ENCODE measurements at regions not wholly inside any gene's neighbourhood (a gene's known extent, or its start where the extent isn't known, plus 50 kb on each side); places are given as distances from the start of the nearest gene placed in this dataset.

GRCh38 chr22:48867891-48868290 is 959.8 kb downstream of the BRD1 start:
- Histone ChIP-seq H4K20me1 (ENCODE audit: low read depth, low read length) (no peaks in the 10 kb centered on the region), H3K9ac (ENCODE audit: low read length) (no peak overlapping the region), H3F3A (ENCODE audit: insufficient read depth) (no peaks in the 10 kb centered on the region), H3K9me3 (ENCODE audit: insufficient read depth, low read length) (no peaks in the 10 kb centered on the region), H3K36me3 (ENCODE audit: low read length) (no peaks in the 10 kb centered on the region), H3K9me2 (replicated peaks; ENCODE audit: insufficient read depth, low read length) (no peaks in the 10 kb centered on the region), H3K79me2 (ENCODE audit: insufficient read depth, low read length) (no peaks in the 10 kb centered on the region), H3K27me3 (ENCODE audit: low read length) (no peaks in the 10 kb centered on the region), H3K4me2 (ENCODE audit: low read depth, low read length, poor library complexity, severe bottlenecking) (no peak overlapping the region), H3K4me3 (ENCODE audit: insufficient read depth, low read length, poor library complexity, severe bottlenecking) (no peak overlapping the region), H3K27ac (ENCODE audit: low read depth, low read length) (no peak overlapping the region), H2AFZ (ENCODE audit: low read depth, low read length, severe bottlenecking) (no peak overlapping the region)
- no peak for TF ChIP-seq EZH2phosphoT487 (conservative IDR thresholded peaks at IDR 0.05; ENCODE audit: low read length)
- no peak for TF ChIP-seq CTCF (IDR thresholded peaks at IDR 0.05; ENCODE audit: insufficient read depth, low read length, poor library complexity, severe bottlenecking)

GRCh38 chr22:48866906-48867681 is 960.6 kb downstream of the BRD1 start:
- Histone ChIP-seq H3K79me2 (ENCODE audit: insufficient read depth, low read length) (no peaks in the 10 kb centered on the region), H3K27me3 (ENCODE audit: low read length) (no peaks in the 10 kb centered on the region), H3K9ac (ENCODE audit: low read length) (no peak overlapping the region), H2AFZ (ENCODE audit: low read depth, low read length, severe bottlenecking) (no peak overlapping the region), H3K36me3 (ENCODE audit: low read length) (no peaks in the 10 kb centered on the region), H3K9me3 (ENCODE audit: insufficient read depth, low read length) (no peaks in the 10 kb centered on the region), H3F3A (ENCODE audit: insufficient read depth) (no peaks in the 10 kb centered on the region), H3K4me2 (ENCODE audit: low read depth, low read length, poor library complexity, severe bottlenecking) (no peak overlapping the region), H3K27ac (ENCODE audit: low read depth, low read length) (no peak overlapping the region), H3K9me2 (replicated peaks; ENCODE audit: insufficient read depth, low read length) (no peaks in the 10 kb centered on the region), H4K20me1 (ENCODE audit: low read depth, low read length) (no peaks in the 10 kb centered on the region), H3K4me3 (ENCODE audit: insufficient read depth, low read length, poor library complexity, severe bottlenecking) (no peak overlapping the region)
- TF ChIP-seq CTCF (IDR thresholded peaks at IDR 0.05; ENCODE audit: insufficient read depth, low read length, poor library complexity, severe bottlenecking) (no peak), EZH2phosphoT487 (conservative IDR thresholded peaks at IDR 0.05; ENCODE audit: low read length) (no peak)

GRCh38 chr22:48864748-48865147 is 962.9 kb downstream of the BRD1 start:
- no peak for TF ChIP-seq CTCF (IDR thresholded peaks at IDR 0.05; ENCODE audit: insufficient read depth, low read length, poor library complexity, severe bottlenecking)
- TF ChIP-seq EZH2phosphoT487 (conservative IDR thresholded peaks at IDR 0.05; ENCODE audit: low read length), result no peak
- Histone ChIP-seq H3K27me3 (ENCODE audit: low read length) (no peaks in the 10 kb centered on the region), H3K9me3 (ENCODE audit: insufficient read depth, low read length) (no peaks in the 10 kb centered on the region), H3K27ac (ENCODE audit: low read depth, low read length) (no peak overlapping the region), H3K4me3 (ENCODE audit: insufficient read depth, low read length, poor library complexity, severe bottlenecking) (no peak overlapping the region), H3K79me2 (ENCODE audit: insufficient read depth, low read length) (no peaks in the 10 kb centered on the region), H3K9ac (ENCODE audit: low read length) (no peak overlapping the region), H3F3A (ENCODE audit: insufficient read depth) (no peaks in the 10 kb centered on the region), H4K20me1 (ENCODE audit: low read depth, low read length) (no peaks in the 10 kb centered on the region), H2AFZ (ENCODE audit: low read depth, low read length, severe bottlenecking) (no peak overlapping the region), H3K9me2 (replicated peaks; ENCODE audit: insufficient read depth, low read length) (no peaks in the 10 kb centered on the region), H3K4me2 (ENCODE audit: low read depth, low read length, poor library complexity, severe bottlenecking) (no peak overlapping the region), H3K36me3 (ENCODE audit: low read length) (no peaks in the 10 kb centered on the region)
